ENCODE measurements at regions not wholly inside any gene's neighbourhood (a gene's known extent, or its start where the extent isn't known, plus 50 kb on each side); places are given as distances from the start of the nearest gene placed in this dataset.

GRCh38 chr12:123091230-123092150 is 59.4 kb downstream of the PITPNM2 start:
- Histone ChIP-seq H2AK5ac (ENCODE audit: low read depth, low read length) (no peak overlapping the region), H3K56ac (replicated peaks; ENCODE audit: insufficient read length, low read depth, low read length) (no peak overlapping the region), H3K36me3 (ENCODE audit: control insufficient read depth in 2 of 4, insufficient read depth in 4 of 4, low read length in 3 of 4) (no peaks in the 10 kb centered on the region), H3K9me3 (ENCODE audit: insufficient read depth in 2 of 2, low read depth in 1 of 2, low read length in 1 of 2) (no peaks in the 10 kb centered on the region), H2BK120ac (replicated peaks; ENCODE audit: low read depth, low read length) (no peak overlapping the region), H3K14ac (ENCODE audit: insufficient read length) (no peak overlapping the region), H3K4me3 (ENCODE audit: extremely low read depth in 1 of 4, insufficient read depth in 2 of 4, low read depth in 3 of 4, low read length in 4 of 4) (no peak overlapping the region), H3K4me2 (ENCODE audit: insufficient read depth in 1 of 2, low read depth in 2 of 2, low read length in 2 of 2) (no peak overlapping the region), H3K18ac (ENCODE audit: extremely low read depth, low read length) (no peak overlapping the region), H3K27me3 (replicated peaks in 1 of 4; ENCODE audit: control insufficient read depth in 3 of 4, extremely low read depth in 1 of 4, insufficient read depth in 3 of 4, low read length in 3 of 4) (no peaks in the 10 kb centered on the region), H3K23me2 (ENCODE audit: low read depth, low read length) (no peaks in the 10 kb centered on the region), H3K79me1 (ENCODE audit: low read depth, low read length) (0 out of 2 replicates have a peak, but pooled peaks cover 2% of the 10 kb centered on the region), H3K23ac (ENCODE audit: insufficient read length) (no peak overlapping the region), H3K9ac (replicated peaks in 1 of 4; ENCODE audit: extremely low read depth in 1 of 4, low read depth in 3 of 4, low read length in 3 of 4) (no peak overlapping the region), H4K8ac (ENCODE audit: extremely low read depth, insufficient read depth, low read length) (no peak overlapping the region), H3K4me1 (replicated peaks in 1 of 4; ENCODE audit: control insufficient read depth in 3 of 4, insufficient read depth in 4 of 4, low read length in 3 of 4) (no peaks in the 10 kb centered on the region; a peak in 1 of 7 replicates), H3K79me2 (ENCODE audit: control insufficient read depth in 1 of 2, insufficient read depth in 2 of 2, low read length in 2 of 2) (no peaks in the 10 kb centered on the region), H2BK12ac (ENCODE audit: low read depth, low read length) (no peak overlapping the region), H2BK20ac (ENCODE audit: low read length) (no peak overlapping the region), H4K91ac (replicated peaks; ENCODE audit: insufficient read length, low read length) (no peak overlapping the region), H3K27ac (ENCODE audit: low read depth, low read length) (no peak overlapping the region), H3K4ac (replicated peaks; ENCODE audit: insufficient read length, low read depth, low read length) (no peak overlapping the region), H4K20me1 (replicated peaks in 1 of 2; ENCODE audit: control insufficient read depth in 1 of 2, insufficient read depth in 2 of 2, low read length in 2 of 2) (no peaks in the 10 kb centered on the region), H2BK15ac (ENCODE audit: low read length) (no peak overlapping the region), H4K5ac (ENCODE audit: insufficient read length, low read depth, low read length) (no peak overlapping the region), H2AFZ (ENCODE audit: low read length) (no peak overlapping the region), H2BK5ac (ENCODE audit: low read depth, low read length) (no peak overlapping the region)
- ChIA-PET POLR2A (ENCODE audit: partially characterized antibody) (interaction anchor here (1.3 kb wide), 1 partner anchor 12 kb away, joined by 3 read pairs; no protein-coding TSS in a partner anchor), CTCF (ENCODE audit: partially characterized antibody) (interaction anchor here (0.8 to 1.2 kb wide), 2 partner anchors 71 to 147 kb away, joined by 3 to 4 read pairs; no protein-coding TSS in a partner anchor)
- FAIRE-seq, result no peak
- DNase-seq (ENCODE audit: low read depth in 1 of 2, low spot score in 2 of 2), result no peak
- 89% methylated on average over 8 of the region's 8 CpGs; no CpG with 5 or more reads in 1 of the 2 experiments for WGBS, 2 experiments (ENCODE audit: extremely low coverage in 1 of 2, insufficient coverage in 1 of 2, insufficient read length in 1 of 2, insufficient replicate concordance in 2 of 2, low coverage in 1 of 2, low lambda C conversion rate in 2 of 2, missing lambda C conversion rate in 1 of 2)
- TF ChIP-seq TAF1 (IDR thresholded peaks at IDR 0.05; ENCODE audit: low read depth, low read length) (no peak), CHD2 (IDR thresholded peaks at IDR 0.05; ENCODE audit: low read length) (no peak), FOSL1 (IDR thresholded peaks at IDR 0.05; ENCODE audit: insufficient read depth, low read depth, low read length) (no peak), JUND (IDR thresholded peaks at IDR 0.05; ENCODE audit: low read length) (no peak), HDAC6 (IDR thresholded peaks at IDR 0.05; ENCODE audit: low read depth, low read length) (no peak), NANOG (IDR thresholded peaks at IDR 0.05; ENCODE audit: insufficient read depth, low read depth, low read length, poor library complexity, severe bottlenecking) (no peak), SUZ12 (IDR thresholded peaks at IDR 0.05; ENCODE audit: low read length) (no peak), SIN3A (conservative IDR thresholded peaks at IDR 0.05 in 1 of 2, IDR thresholded peaks at IDR 0.05 in 1 of 2; ENCODE audit: low read depth in 1 of 2, low read length in 2 of 2) (no peak), ASH2L (IDR thresholded peaks at IDR 0.05; ENCODE audit: low read length) (no peak), MAFK (IDR thresholded peaks at IDR 0.05; ENCODE audit: low read depth, low read length) (no peak), SP1 (IDR thresholded peaks at IDR 0.05; ENCODE audit: low read depth, low read length) (no peak), KDM1A (IDR thresholded peaks at IDR 0.05; ENCODE audit: borderline replicate concordance, low read length) (no peak)
